ENCODE measurements at regions not wholly inside any gene's neighbourhood (a gene's known extent, or its start where the extent isn't known, plus 50 kb on each side); places are given as distances from the start of the nearest gene placed in this dataset.

- no peaks in the 10 kb centered on the region for H4K20me1 ChIP-seq (ENCODE audit: insufficient read depth)
- TF ChIP-seq MXI1 (conservative IDR thresholded peaks at IDR 0.05; ENCODE audit: poor library complexity, severe bottlenecking) (no peak), POLR2AphosphoS5 (IDR thresholded peaks at IDR 0.05) (no peak), RAD21 (conservative IDR thresholded peaks at IDR 0.05) (no peak), TAF1 (IDR thresholded peaks at IDR 0.05; ENCODE audit: low read depth) (no peak), EP300 (conservative IDR thresholded peaks at IDR 0.05; ENCODE audit: poor library complexity, severe bottlenecking) (no peak), SMC3 (conservative IDR thresholded peaks at IDR 0.05; ENCODE audit: poor library complexity) (no peak), EZH2 (IDR thresholded peaks at IDR 0.05; ENCODE audit: borderline replicate concordance, insufficient read depth, low read length, poor library complexity, severe bottlenecking) (no peak)
- TF ChIP-seq, protein P1, sequence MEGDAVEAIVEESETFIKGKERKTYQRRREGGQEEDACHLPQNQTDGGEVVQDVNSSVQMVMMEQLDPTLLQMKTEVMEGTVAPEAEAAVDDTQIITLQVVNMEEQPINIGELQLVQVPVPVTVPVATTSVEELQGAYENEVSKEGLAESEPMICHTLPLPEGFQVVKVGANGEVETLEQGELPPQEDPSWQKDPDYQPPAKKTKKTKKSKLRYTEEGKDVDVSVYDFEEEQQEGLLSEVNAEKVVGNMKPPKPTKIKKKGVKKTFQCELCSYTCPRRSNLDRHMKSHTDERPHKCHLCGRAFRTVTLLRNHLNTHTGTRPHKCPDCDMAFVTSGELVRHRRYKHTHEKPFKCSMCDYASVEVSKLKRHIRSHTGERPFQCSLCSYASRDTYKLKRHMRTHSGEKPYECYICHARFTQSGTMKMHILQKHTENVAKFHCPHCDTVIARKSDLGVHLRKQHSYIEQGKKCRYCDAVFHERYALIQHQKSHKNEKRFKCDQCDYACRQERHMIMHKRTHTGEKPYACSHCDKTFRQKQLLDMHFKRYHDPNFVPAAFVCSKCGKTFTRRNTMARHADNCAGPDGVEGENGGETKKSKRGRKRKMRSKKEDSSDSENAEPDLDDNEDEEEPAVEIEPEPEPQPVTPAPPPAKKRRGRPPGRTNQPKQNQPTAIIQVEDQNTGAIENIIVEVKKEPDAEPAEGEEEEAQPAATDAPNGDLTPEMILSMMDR (IDR thresholded peaks at IDR 0.05; ENCODE audit: poor library complexity, severe bottlenecking): no peak
- TF ChIP-seq, protein P2, sequence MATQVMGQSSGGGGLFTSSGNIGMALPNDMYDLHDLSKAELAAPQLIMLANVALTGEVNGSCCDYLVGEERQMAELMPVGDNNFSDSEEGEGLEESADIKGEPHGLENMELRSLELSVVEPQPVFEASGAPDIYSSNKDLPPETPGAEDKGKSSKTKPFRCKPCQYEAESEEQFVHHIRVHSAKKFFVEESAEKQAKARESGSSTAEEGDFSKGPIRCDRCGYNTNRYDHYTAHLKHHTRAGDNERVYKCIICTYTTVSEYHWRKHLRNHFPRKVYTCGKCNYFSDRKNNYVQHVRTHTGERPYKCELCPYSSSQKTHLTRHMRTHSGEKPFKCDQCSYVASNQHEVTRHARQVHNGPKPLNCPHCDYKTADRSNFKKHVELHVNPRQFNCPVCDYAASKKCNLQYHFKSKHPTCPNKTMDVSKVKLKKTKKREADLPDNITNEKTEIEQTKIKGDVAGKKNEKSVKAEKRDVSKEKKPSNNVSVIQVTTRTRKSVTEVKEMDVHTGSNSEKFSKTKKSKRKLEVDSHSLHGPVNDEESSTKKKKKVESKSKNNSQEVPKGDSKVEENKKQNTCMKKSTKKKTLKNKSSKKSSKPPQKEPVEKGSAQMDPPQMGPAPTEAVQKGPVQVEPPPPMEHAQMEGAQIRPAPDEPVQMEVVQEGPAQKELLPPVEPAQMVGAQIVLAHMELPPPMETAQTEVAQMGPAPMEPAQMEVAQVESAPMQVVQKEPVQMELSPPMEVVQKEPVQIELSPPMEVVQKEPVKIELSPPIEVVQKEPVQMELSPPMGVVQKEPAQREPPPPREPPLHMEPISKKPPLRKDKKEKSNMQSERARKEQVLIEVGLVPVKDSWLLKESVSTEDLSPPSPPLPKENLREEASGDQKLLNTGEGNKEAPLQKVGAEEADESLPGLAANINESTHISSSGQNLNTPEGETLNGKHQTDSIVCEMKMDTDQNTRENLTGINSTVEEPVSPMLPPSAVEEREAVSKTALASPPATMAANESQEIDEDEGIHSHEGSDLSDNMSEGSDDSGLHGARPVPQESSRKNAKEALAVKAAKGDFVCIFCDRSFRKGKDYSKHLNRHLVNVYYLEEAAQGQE (IDR thresholded peaks at IDR 0.05; ENCODE audit: borderline replicate concordance): no peak
- no peaks in the 10 kb centered on the region for H3K79me2 ChIP-seq (replicated peaks; ENCODE audit: insufficient read depth, low read length)
- H3K4me2 ChIP-seq (ENCODE audit: low read length): no peak overlapping the region
- no peaks in the 10 kb centered on the region for H3K27me3 ChIP-seq (ENCODE audit: insufficient read depth, low read depth, low read length)
- no peaks in the 10 kb centered on the region for H3K9me2 ChIP-seq (ENCODE audit: insufficient read depth, low read length)
- no peak overlapping the region for H3K9ac ChIP-seq (ENCODE audit: low read length)
- no peak overlapping the region for H2AFZ ChIP-seq (ENCODE audit: low read depth, low read length)
- H3F3A ChIP-seq (ENCODE audit: insufficient read depth, low read length, poor library complexity, severe bottlenecking): no peaks in the 10 kb centered on the region
- H3K9me3 ChIP-seq (ENCODE audit: low read length): no peaks in the 10 kb centered on the region
- H3K4me3 ChIP-seq (ENCODE audit: low read length): no peak overlapping the region
- no peak overlapping the region for H3K27ac ChIP-seq (ENCODE audit: low read length)
- H3K36me3 ChIP-seq (ENCODE audit: insufficient read depth, low read length): no peaks in the 10 kb centered on the region
These were observed 57.9 kb upstream of the C2CD4B start for GRCh38 chr15:62223020-62223419.

- Histone ChIP-seq H4K20me1 (ENCODE audit: insufficient read depth) (no peaks in the 10 kb centered on the region), H3K36me3 (ENCODE audit: insufficient read depth, low read length) (no peaks in the 10 kb centered on the region), H3F3A (ENCODE audit: insufficient read depth, low read length, poor library complexity, severe bottlenecking) (no peaks in the 10 kb centered on the region), H3K79me2 (replicated peaks; ENCODE audit: insufficient read depth, low read length) (no peaks in the 10 kb centered on the region), H3K9me2 (ENCODE audit: insufficient read depth, low read length) (no peaks in the 10 kb centered on the region), H3K4me2 (ENCODE audit: low read length) (no peak overlapping the region), H3K27ac (ENCODE audit: low read length) (no peak overlapping the region), H2AFZ (ENCODE audit: low read depth, low read length) (no peak overlapping the region), H3K4me3 (ENCODE audit: low read length) (no peak overlapping the region), H3K9me3 (ENCODE audit: low read length) (no peaks in the 10 kb centered on the region), H3K27me3 (ENCODE audit: insufficient read depth, low read depth, low read length) (no peaks in the 10 kb centered on the region), H3K9ac (ENCODE audit: low read length) (no peak overlapping the region)
- no peak for TF ChIP-seq EZH2 (IDR thresholded peaks at IDR 0.05; ENCODE audit: borderline replicate concordance, insufficient read depth, low read length, poor library complexity, severe bottlenecking)
- no peak for TF ChIP-seq MXI1 (conservative IDR thresholded peaks at IDR 0.05; ENCODE audit: poor library complexity, severe bottlenecking)
- TF ChIP-seq POLR2AphosphoS5 (IDR thresholded peaks at IDR 0.05): no peak
These were observed 63.5 kb upstream of the C2CD4B start for GRCh38 chr15:62228604-62229003.

DNA sequence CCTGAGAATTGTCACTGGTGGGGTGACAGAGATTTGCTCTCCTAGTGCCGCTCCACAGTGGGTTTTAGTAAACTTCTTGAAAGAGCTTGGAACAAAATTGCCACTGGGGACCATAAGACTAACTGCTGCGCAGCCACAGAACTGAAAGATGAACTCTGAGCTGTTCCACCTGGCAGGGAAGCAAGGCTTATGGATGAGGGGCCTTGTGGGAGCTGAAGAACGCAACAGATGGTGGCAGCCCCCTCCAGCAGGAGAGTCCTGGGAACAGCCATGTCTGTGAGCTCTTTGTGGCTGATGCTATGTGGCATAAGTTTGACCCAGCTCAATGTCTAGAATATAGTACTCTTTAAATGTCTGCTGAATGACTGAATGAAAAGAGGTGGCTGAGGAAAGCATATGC is 66.8 kb upstream of the C2CD4B start:
- no peaks in the 10 kb centered on the region for H4K20me1 ChIP-seq (ENCODE audit: insufficient read depth)
- TF ChIP-seq EZH2 (IDR thresholded peaks at IDR 0.05; ENCODE audit: borderline replicate concordance, insufficient read depth, low read length, poor library complexity, severe bottlenecking): no peak
- TF ChIP-seq, protein P1 (IDR thresholded peaks at IDR 0.05; ENCODE audit: poor library complexity, severe bottlenecking): no peak
- TF ChIP-seq SMC3 (conservative IDR thresholded peaks at IDR 0.05; ENCODE audit: poor library complexity): no peak
- no peak for TF ChIP-seq POLR2AphosphoS5 (IDR thresholded peaks at IDR 0.05)
- TF ChIP-seq EP300 (conservative IDR thresholded peaks at IDR 0.05; ENCODE audit: poor library complexity, severe bottlenecking): no peak
- TF ChIP-seq, protein P2 (IDR thresholded peaks at IDR 0.05; ENCODE audit: borderline replicate concordance): no peak
- TF ChIP-seq MXI1 (conservative IDR thresholded peaks at IDR 0.05; ENCODE audit: poor library complexity, severe bottlenecking): no peak
- TF ChIP-seq RAD21 (conservative IDR thresholded peaks at IDR 0.05): no peak
- no peak for TF ChIP-seq TAF1 (IDR thresholded peaks at IDR 0.05; ENCODE audit: low read depth)

More for the DNA sequence above, 66.8 kb upstream of the C2CD4B start:
- Histone ChIP-seq H3K9ac (ENCODE audit: low read length) (no peak overlapping the region), H3K4me3 (ENCODE audit: low read length) (no peak overlapping the region), H3K9me3 (ENCODE audit: low read length) (no peaks in the 10 kb centered on the region), H3F3A (ENCODE audit: insufficient read depth, low read length, poor library complexity, severe bottlenecking) (no peaks in the 10 kb centered on the region), H2AFZ (ENCODE audit: low read depth, low read length) (no peak overlapping the region), H3K79me2 (replicated peaks; ENCODE audit: insufficient read depth, low read length) (no peaks in the 10 kb centered on the region), H3K36me3 (ENCODE audit: insufficient read depth, low read length) (no peaks in the 10 kb centered on the region), H3K27me3 (ENCODE audit: insufficient read depth, low read depth, low read length) (no peaks in the 10 kb centered on the region), H3K27ac (ENCODE audit: low read length) (no peak overlapping the region), H3K4me2 (ENCODE audit: low read length) (no peak overlapping the region), H3K9me2 (ENCODE audit: insufficient read depth, low read length) (no peaks in the 10 kb centered on the region)
